WTC11 (cell line): ENCODE measurements at regions not wholly inside any gene's neighbourhood (a gene's known extent, or its start where the extent isn't known, plus 50 kb on each side); places are given as distances from the start of the nearest gene placed in this dataset.

ENCODE experiments used
- CTCF ChIP-seq: fragments of 200-600 bp; IDR thresholded peaks from 2 replicates; pipeline ENCODE4 v1.8.0; 2022; ENCODE audit warnings: antibody characterized with exemption
- ELF4 ChIP-seq: sonication (generic); formaldehyde crosslinking; IDR thresholded peaks from 2 replicates; pipeline ENCODE4 v1.8.1; 2022; ENCODE audit warnings: low read depth, mild to moderate bottlenecking, moderate library complexity, missing genetic modification reagents
- ESRRA ChIP-seq: sonication (generic); formaldehyde crosslinking; IDR thresholded peaks from 2 replicates; pipeline ENCODE4 v1.8.1; 2022; ENCODE audit warnings: mild to moderate bottlenecking, missing genetic modification reagents, borderline replicate concordance
- FOXP1 ChIP-seq: sonication (generic); formaldehyde crosslinking; IDR thresholded peaks from 2 replicates; pipeline ENCODE4 v1.8.0; 2022; ENCODE audit warnings: missing genetic modification reagents, mild to moderate bottlenecking, moderate library complexity, borderline replicate concordance
- MLX ChIP-seq: sonication (generic); formaldehyde crosslinking; IDR thresholded peaks from 2 replicates; pipeline ENCODE4 v1.8.1; 2023; ENCODE audit warnings: mild to moderate bottlenecking, missing genetic modification reagents, moderate library complexity
- NR2C2 ChIP-seq: sonication (generic); formaldehyde crosslinking; IDR thresholded peaks from 2 replicates; pipeline ENCODE4 v1.8.0; 2022; ENCODE audit warnings: mild to moderate bottlenecking, missing genetic modification reagents
- SP1 ChIP-seq: sonication (generic); formaldehyde crosslinking; conservative IDR thresholded peaks from 2 replicates; pipeline ENCODE4 v1.8.1; 2022; ENCODE audit warnings: missing genetic modification reagents
- ZNF121 ChIP-seq: sonication (generic); formaldehyde crosslinking; IDR thresholded peaks from 2 replicates; pipeline ENCODE4 v1.8.0; 2023; ENCODE audit warnings: missing genetic modification reagents
- ZNF416 ChIP-seq: fragments of 250-450 bp; sonication (Bioruptor Pico); IDR thresholded peaks from 2 replicates; pipeline ENCODE4 v1.9.0; 2021; ENCODE audit warnings: mild to moderate bottlenecking, inconsistent platforms
- TF ChIP-seq, protein P1 (sequence below): sonication (generic); formaldehyde crosslinking; IDR thresholded peaks from 2 replicates; pipeline ENCODE4 v1.8.0; 2022; ENCODE audit warnings: missing genetic modification reagents

GRCh38 chr13:112205990-112206389 is 139.0 kb downstream of the SOX1 start:
- no peak for TF ChIP-seq CTCF
- no peak for TF ChIP-seq ZNF416 (CRISPR knock-in tag)
- no peak for TF ChIP-seq FOXP1
- TF ChIP-seq ESRRA (CRISPR knock-in tag): no peak
- no peak for TF ChIP-seq ELF4 (CRISPR knock-in tag)
- no peak for TF ChIP-seq ZNF121
- no peak for TF ChIP-seq MLX (CRISPR knock-in tag)
- no peak for TF ChIP-seq SP1 (CRISPR knock-in tag)
- no peak for TF ChIP-seq NR2C2 (CRISPR knock-in tag)
- TF ChIP-seq, protein P1, sequence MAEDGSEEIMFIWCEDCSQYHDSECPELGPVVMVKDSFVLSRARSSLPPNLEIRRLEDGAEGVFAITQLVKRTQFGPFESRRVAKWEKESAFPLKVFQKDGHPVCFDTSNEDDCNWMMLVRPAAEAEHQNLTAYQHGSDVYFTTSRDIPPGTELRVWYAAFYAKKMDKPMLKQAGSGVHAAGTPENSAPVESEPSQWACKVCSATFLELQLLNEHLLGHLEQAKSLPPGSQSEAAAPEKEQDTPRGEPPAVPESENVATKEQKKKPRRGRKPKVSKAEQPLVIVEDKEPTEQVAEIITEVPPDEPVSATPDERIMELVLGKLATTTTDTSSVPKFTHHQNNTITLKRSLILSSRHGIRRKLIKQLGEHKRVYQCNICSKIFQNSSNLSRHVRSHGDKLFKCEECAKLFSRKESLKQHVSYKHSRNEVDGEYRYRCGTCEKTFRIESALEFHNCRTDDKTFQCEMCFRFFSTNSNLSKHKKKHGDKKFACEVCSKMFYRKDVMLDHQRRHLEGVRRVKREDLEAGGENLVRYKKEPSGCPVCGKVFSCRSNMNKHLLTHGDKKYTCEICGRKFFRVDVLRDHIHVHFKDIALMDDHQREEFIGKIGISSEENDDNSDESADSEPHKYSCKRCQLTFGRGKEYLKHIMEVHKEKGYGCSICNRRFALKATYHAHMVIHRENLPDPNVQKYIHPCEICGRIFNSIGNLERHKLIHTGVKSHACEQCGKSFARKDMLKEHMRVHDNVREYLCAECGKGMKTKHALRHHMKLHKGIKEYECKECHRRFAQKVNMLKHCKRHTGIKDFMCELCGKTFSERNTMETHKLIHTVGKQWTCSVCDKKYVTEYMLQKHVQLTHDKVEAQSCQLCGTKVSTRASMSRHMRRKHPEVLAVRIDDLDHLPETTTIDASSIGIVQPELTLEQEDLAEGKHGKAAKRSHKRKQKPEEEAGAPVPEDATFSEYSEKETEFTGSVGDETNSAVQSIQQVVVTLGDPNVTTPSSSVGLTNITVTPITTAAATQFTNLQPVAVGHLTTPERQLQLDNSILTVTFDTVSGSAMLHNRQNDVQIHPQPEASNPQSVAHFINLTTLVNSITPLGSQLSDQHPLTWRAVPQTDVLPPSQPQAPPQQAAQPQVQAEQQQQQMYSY: no peak
